ENCODE measurements at regions not wholly inside any gene's neighbourhood (a gene's known extent, or its start where the extent isn't known, plus 50 kb on each side); places are given as distances from the start of the nearest gene placed in this dataset.
A peak's percentile ranks its signal among the peaks of the same experiment; 100 is the strongest.

DNA sequence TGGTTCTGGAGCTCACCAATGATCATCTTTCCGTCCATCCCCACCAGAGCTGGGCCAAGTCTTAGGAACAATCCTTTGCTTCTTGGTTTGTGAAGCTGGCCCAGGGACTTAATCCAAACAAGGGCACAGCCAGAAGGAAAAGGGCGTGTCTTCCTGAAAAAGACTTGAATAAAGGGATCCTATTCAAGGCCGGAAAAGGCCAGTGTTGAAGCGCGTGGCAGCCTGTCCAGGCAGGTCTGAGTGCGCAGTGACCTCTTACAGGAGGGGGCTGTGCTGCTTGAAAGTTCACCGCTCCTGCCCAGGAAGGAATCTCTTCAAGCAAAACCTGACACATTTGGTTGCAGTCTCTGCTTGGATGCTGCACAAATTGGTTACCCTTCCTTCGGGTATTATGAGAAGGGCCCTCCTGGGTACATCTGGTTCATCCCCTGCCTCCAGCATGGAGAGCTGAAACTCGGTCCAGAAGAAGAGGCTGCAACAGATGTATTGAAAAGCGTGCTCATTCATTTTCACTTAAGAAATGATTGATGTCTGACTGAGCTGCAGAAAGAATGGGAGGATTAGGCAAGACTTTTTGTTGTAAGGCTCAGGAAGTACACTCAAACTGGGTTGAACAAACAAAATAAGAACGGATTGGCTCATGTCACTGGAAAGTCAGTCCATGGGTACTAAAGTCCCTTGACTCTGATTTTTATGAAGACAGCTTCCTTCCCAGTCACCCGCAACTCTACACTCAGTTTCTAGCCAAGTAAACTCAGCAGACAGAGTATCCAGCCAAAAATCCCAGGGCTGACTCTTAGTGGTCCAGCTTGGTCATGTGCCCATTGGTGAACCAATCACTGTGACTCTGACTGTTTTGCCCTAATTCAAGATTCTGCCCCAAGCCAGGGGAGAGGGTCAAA lies 136.3 kb downstream of the TFAP2C start:
- Histone ChIP-seq H3K9me3 (no peaks in the 10 kb centered on the region), H3K27me3 (no peaks in the 10 kb centered on the region), H3K36me3 (no peaks in the 10 kb centered on the region), H3K4me3 (no peak overlapping the region), H3K27ac (no peak overlapping the region), H3K4me1 (no peaks in the 10 kb centered on the region)
- intact Hi-C loops (cut with DNase I): no loop called here
- TF ChIP-seq POLR2A (IDR thresholded peaks at IDR 0.05): no peak
- TF ChIP-seq, protein P1, sequence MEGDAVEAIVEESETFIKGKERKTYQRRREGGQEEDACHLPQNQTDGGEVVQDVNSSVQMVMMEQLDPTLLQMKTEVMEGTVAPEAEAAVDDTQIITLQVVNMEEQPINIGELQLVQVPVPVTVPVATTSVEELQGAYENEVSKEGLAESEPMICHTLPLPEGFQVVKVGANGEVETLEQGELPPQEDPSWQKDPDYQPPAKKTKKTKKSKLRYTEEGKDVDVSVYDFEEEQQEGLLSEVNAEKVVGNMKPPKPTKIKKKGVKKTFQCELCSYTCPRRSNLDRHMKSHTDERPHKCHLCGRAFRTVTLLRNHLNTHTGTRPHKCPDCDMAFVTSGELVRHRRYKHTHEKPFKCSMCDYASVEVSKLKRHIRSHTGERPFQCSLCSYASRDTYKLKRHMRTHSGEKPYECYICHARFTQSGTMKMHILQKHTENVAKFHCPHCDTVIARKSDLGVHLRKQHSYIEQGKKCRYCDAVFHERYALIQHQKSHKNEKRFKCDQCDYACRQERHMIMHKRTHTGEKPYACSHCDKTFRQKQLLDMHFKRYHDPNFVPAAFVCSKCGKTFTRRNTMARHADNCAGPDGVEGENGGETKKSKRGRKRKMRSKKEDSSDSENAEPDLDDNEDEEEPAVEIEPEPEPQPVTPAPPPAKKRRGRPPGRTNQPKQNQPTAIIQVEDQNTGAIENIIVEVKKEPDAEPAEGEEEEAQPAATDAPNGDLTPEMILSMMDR (IDR thresholded peaks at IDR 0.05): no peak
- DNase-seq (no peak), ATAC-seq (peak in 2 of 4 donors; percentile 40 to 54)
- 43% methylated on average over 10 of the region's 12 CpGs for WGBS (ENCODE audit: insufficient coverage, low coverage, low lambda C conversion rate, missing lambda C conversion rate)

DNA sequence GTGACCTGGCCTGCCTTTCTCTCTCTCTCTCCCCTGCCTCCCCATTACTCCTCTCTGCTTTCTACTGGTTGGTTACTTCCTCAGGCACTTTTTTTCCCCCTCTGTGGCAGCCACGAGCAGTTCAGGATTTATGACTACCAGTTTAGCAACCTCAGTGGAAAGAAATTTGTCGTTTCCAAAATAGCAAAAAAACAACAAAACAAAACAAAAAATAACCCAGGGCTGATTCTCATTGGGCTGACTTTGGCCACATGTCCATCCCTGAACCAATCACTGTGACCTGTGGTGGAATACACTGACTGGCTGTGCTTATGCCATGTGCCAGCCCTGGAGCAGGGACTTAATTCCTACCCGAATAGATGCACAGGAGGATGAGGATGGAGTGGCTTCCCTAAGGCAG lies 137.4 kb downstream of the TFAP2C start:
- no peak overlapping the region for H3K4me3 ChIP-seq
- DNase-seq: no peak
- intact Hi-C loops (cut with DNase I): no loop called here
- H3K27me3 ChIP-seq: no peaks in the 10 kb centered on the region
- no peaks in the 10 kb centered on the region for H3K4me1 ChIP-seq
- H3K9me3 ChIP-seq: no peaks in the 10 kb centered on the region
- no peaks in the 10 kb centered on the region for H3K36me3 ChIP-seq
- 54% methylated on average over 3 of the region's 3 CpGs for WGBS (ENCODE audit: insufficient coverage, low coverage, low lambda C conversion rate, missing lambda C conversion rate)
- no peak for ATAC-seq
- no peak overlapping the region for H3K27ac ChIP-seq
- TF ChIP-seq, protein P1 (IDR thresholded peaks at IDR 0.05): no peak
- TF ChIP-seq POLR2A (IDR thresholded peaks at IDR 0.05): no peak

DNA sequence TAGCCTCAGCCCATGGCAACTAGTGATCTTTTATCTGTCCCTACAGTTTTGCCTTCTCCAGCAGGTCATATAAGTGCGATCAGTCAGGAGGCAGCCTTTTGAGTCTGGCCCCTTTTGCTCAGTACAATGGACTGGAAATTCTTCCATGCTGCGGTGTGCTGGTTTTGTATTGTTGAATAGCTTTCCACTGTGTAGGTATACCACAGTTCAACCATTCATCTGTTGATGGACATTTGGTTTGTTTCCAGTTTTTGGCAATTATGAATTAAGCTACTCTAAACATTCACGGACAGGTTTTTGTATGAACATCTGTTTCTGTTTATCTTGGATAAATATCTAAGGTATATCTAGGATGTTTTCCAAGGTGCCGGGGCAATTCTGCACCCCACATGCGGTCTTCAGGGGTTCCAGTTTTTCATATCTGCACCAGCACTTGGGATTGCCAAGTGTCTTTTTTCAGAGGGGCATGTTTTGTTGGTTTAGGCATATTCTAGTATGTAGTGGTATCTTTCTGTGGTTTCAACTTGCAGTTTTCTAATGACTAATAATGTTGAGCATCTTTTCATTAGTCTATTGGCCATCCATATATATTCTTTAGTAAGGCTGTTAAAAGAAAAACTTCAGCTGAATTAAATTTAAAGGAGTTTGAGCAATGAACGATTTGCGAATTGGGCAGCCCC lies 141.0 kb downstream of the TFAP2C start:
- Histone ChIP-seq H3K27ac (no peak overlapping the region), H3K4me1 (no peaks in the 10 kb centered on the region), H3K4me3 (no peak overlapping the region), H3K36me3 (no peaks in the 10 kb centered on the region), H3K27me3 (no peaks in the 10 kb centered on the region), H3K9me3 (no peaks in the 10 kb centered on the region)
- TF ChIP-seq POLR2A (IDR thresholded peaks at IDR 0.05): no peak
- TF ChIP-seq, protein P1 (IDR thresholded peaks at IDR 0.05): no peak
- WGBS (ENCODE audit: insufficient coverage, low coverage, low lambda C conversion rate, missing lambda C conversion rate): 48% methylated on average over 7 of the region's 7 CpGs
- DNase-seq (no peak), ATAC-seq (no peak)
- intact Hi-C loops (cut with DNase I): no loop called here

DNA sequence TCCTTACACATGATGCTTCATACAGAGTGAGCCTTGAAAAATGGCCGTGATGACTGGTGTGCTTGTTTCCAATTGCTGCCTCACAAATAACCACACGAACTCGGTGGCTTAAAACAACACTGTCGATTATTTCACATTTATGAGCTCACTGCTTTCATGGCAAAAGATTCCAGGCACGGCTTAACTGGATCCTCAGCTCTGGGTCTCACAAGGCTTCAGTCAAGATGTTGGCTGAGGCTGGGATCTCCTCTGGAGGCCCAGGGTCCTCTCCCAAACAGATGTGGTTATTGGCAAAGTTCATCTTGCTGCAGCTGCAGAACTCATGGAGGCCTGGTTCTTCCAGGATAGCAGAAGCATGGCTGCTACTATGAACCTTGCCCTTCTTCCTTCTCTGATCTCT lies 144.6 kb downstream of the TFAP2C start:
- Histone ChIP-seq H3K9me3 (no peaks in the 10 kb centered on the region), H3K4me3 (no peak overlapping the region), H3K36me3 (no peaks in the 10 kb centered on the region), H3K4me1 (peaks cover 0 to 3% (median 0%) of the 10 kb centered on the region in 4 donors), H3K27ac (no peak overlapping the region), H3K27me3 (no peaks in the 10 kb centered on the region)
- intact Hi-C loops (cut with DNase I): no loop called here
- TF ChIP-seq, protein P1 (IDR thresholded peaks at IDR 0.05): no peak
- TF ChIP-seq POLR2A (IDR thresholded peaks at IDR 0.05): no peak
- WGBS (ENCODE audit: insufficient coverage, low coverage, low lambda C conversion rate, missing lambda C conversion rate): 82% methylated on average over 4 of the region's 5 CpGs
- ATAC-seq (no peak), DNase-seq (no peak)

Data from right lobe of liver (tissue), 6 donors.